GM18502 (cell line): ENCODE measurements at regions not wholly inside any gene's neighbourhood (a gene's known extent, or its start where the extent isn't known, plus 50 kb on each side); places are given as distances from the start of the nearest gene placed in this dataset.
"Not testable (repeated sequence)": the region's sequence is repeated elsewhere in the genome, so short reads cannot be mapped to it uniquely, and the experiment has no call there.

ENCODE experiments used
- ATAC-seq: cut with Tn5 transposase; IDR thresholded peaks from one replicate; pipeline ENCODE4 v1.9.1; 2021; ENCODE audit warnings: mild to moderate bottlenecking; ENCODE audit not compliant: unreplicated experiment, poor library complexity

GRCh38 chr12:70008944-70009343, 183.9 kb downstream of the MYRFL start:
- ATAC-seq, result no peak

- no peak for ATAC-seq
These were observed 186.3 kb downstream of the MYRFL start for GRCh38 chr12:70011353-70011752.

GRCh38 chr12:70013016-70013415, 188.0 kb downstream of the MYRFL start:
- ATAC-seq, result not testable (repeated sequence)

GRCh38 chr12:70028515-70028914, 203.5 kb downstream of the MYRFL start:
- no peak for ATAC-seq

- ATAC-seq, result no peak
These were observed 203.9 kb downstream of the MYRFL start for GRCh38 chr12:70028918-70029317.

GRCh38 chr12:70031046-70031445, 206.0 kb downstream of the MYRFL start:
- no peak for ATAC-seq

GRCh38 chr12:70032076-70032475, 207.0 kb downstream of the MYRFL start:
- ATAC-seq, result no peak

GRCh38 chr12:70033310-70033709, 208.3 kb downstream of the MYRFL start:
- no peak for ATAC-seq

- no peak for ATAC-seq
These were observed 203.1 kb upstream of the CNOT2 start for GRCh38 chr12:70040141-70040540.

GRCh38 chr12:70042675-70043074, 200.6 kb upstream of the CNOT2 start:
- no peak for ATAC-seq

- no peak for ATAC-seq
These were observed 199.6 kb upstream of the CNOT2 start for GRCh38 chr12:70043490-70044138.

- no peak for ATAC-seq
These were observed 199.1 kb upstream of the CNOT2 start for GRCh38 chr12:70044167-70044566.

- no peak for ATAC-seq
These were observed 198.2 kb upstream of the CNOT2 start for GRCh38 chr12:70045036-70045435.

- ATAC-seq, result no peak
These were observed 197.7 kb upstream of the CNOT2 start for GRCh38 chr12:70045514-70045913.

- no peak for ATAC-seq
These were observed 194.5 kb upstream of the CNOT2 start for GRCh38 chr12:70048521-70049250.

- ATAC-seq, result peak; percentile 94
These were observed 193.5 kb upstream of the CNOT2 start for GRCh38 chr12:70049596-70050360.

- no peak for ATAC-seq
These were observed 190.8 kb upstream of the CNOT2 start for GRCh38 chr12:70052476-70052875.

GRCh38 chr12:70052931-70053497, 190.2 kb upstream of the CNOT2 start:
- ATAC-seq, result no peak

- ATAC-seq, result no peak
These were observed 183.9 kb upstream of the CNOT2 start for GRCh38 chr12:70059373-70059772.

- ATAC-seq, result no peak
These were observed 182.6 kb upstream of the CNOT2 start for GRCh38 chr12:70060634-70061033.

- ATAC-seq, result no peak
These were observed 174.5 kb upstream of the CNOT2 start for GRCh38 chr12:70068743-70069142.
